H1 (cell line): ENCODE measurements at regions not wholly inside any gene's neighbourhood (a gene's known extent, or its start where the extent isn't known, plus 50 kb on each side); places are given as distances from the start of the nearest gene placed in this dataset.

Experiments used
- CTCF ChIA-PET: fragments of 300-600 bp; sonication (Branson Sonifier 250); formaldehyde crosslinking; loops from one replicate; lab custom pipeline; 2021; ENCODE audit not compliant: partially characterized antibody; lab: Charles Lee
- POLR2A ChIA-PET: fragments of 300-600 bp; sonication (Branson Sonifier 250); formaldehyde crosslinking; loops from one replicate; lab custom pipeline; 2021; ENCODE audit warnings: inconsistent platforms; ENCODE audit not compliant: partially characterized antibody; lab: Charles Lee
- DNase-seq, 2 experiments: peaks; one replicate each; pipeline versions ENCODE4 v3.0.0 to v3.0.0-alpha.2; 2010 to 2022; ENCODE audit warnings: low spot score in 2 of 2, low read depth in 1 of 2, mixed read lengths in 1 of 2
- FAIRE-seq: peaks from 2 replicates; lab custom pipeline; 2011; peaks lifted over from hg19 to GRCh38; lab: Jason Lieb, UNC
- H2AFZ ChIP-seq: 2 replicates; pipeline ENCODE4 v1.8.1; 2012; ENCODE audit warnings: low read length, inconsistent platforms
- H2AK5ac ChIP-seq: 2 replicates; pipeline ENCODE4 v1.6.1; 2013; ENCODE audit warnings: low read depth, low read length
- H2BK120ac ChIP-seq: replicated peaks from 2 replicates; pipeline ENCODE3; 2013; ENCODE audit warnings: low read depth, low read length, inconsistent platforms
- H2BK12ac ChIP-seq: 2 replicates; pipeline ENCODE4 v1.6.1; 2013; ENCODE audit warnings: low read depth, low read length
- H2BK15ac ChIP-seq: 2 replicates; pipeline ENCODE4 v1.6.1; 2013; ENCODE audit warnings: low read length
- H2BK20ac ChIP-seq: 2 replicates; pipeline ENCODE4 v1.6.1; 2013; ENCODE audit warnings: low read length
- H2BK5ac ChIP-seq: 2 replicates; pipeline ENCODE4 v1.6.1; 2013; ENCODE audit warnings: low read depth, low read length
- H3K14ac ChIP-seq: 2 replicates; pipeline ENCODE4 v1.6.1; 2013; ENCODE audit warnings: inconsistent platforms; ENCODE audit not compliant: insufficient read length
- H3K18ac ChIP-seq: 2 replicates; pipeline ENCODE4 v1.6.1; 2013; ENCODE audit warnings: low read length; ENCODE audit errors: extremely low read depth
- H3K23ac ChIP-seq: 2 replicates; pipeline ENCODE4 v1.6.1; 2013; ENCODE audit warnings: inconsistent platforms; ENCODE audit not compliant: insufficient read length
- H3K23me2 ChIP-seq: 2 replicates; pipeline ENCODE4 v1.6.1; 2013; ENCODE audit warnings: low read depth, low read length
- H3K27ac ChIP-seq: 2 replicates; pipeline ENCODE4 v1.6.1; 2011; ENCODE audit warnings: low read depth, low read length, inconsistent platforms
- H3K27me3 ChIP-seq, 4 experiments: replicated peaks in 1 of 4; 1 replicate in 1 of 4; 2 replicates in 3 of 4; pipeline versions ENCODE4 v1.6.1 to v1.8.1; 2011 to 2013; ENCODE audit warnings: low read length in 3 of 4, mild to moderate bottlenecking in 3 of 4, inconsistent platforms in 2 of 4, mixed read lengths in 2 of 4, moderate library complexity in 1 of 4; ENCODE audit not compliant: control insufficient read depth in 3 of 4, insufficient read depth in 3 of 4; ENCODE audit errors: extremely low read depth in 1 of 4
- H3K36me3 ChIP-seq, 4 experiments: 2 replicates each; pipeline versions ENCODE4 v1.6.1 to v1.8.1; 2011 to 2013; ENCODE audit warnings: mild to moderate bottlenecking in 4 of 4, low read length in 3 of 4, moderate library complexity in 2 of 4, control low read depth in 1 of 4, inconsistent platforms in 1 of 4; ENCODE audit not compliant: insufficient read depth in 4 of 4, control insufficient read depth in 2 of 4
- H3K4ac ChIP-seq: replicated peaks from 2 replicates; pipeline ENCODE3; 2013; ENCODE audit warnings: low read length, low read depth, mixed read lengths, inconsistent platforms; ENCODE audit not compliant: insufficient read length
- H3K4me1 ChIP-seq, 4 experiments: replicated peaks in 1 of 4; 1 replicate in 1 of 4; 2 replicates in 3 of 4; pipeline versions ENCODE4 v1.6.1 to v1.8.1; 2011 to 2013; ENCODE audit warnings: low read length in 3 of 4, inconsistent platforms in 2 of 4, mixed read lengths in 1 of 4; ENCODE audit not compliant: insufficient read depth in 4 of 4, control insufficient read depth in 3 of 4
- H3K4me2 ChIP-seq, 2 experiments: 2 replicates each; pipeline versions ENCODE4 v1.6.1 to v1.8.1; 2011 to 2013; ENCODE audit warnings: low read depth in 2 of 2, low read length in 2 of 2, control low read depth in 1 of 2, inconsistent platforms in 1 of 2, mild to moderate bottlenecking in 1 of 2; ENCODE audit not compliant: insufficient read depth in 1 of 2
- H3K4me3 ChIP-seq, 4 experiments: fragments of 200-600, 300-600 bp in 1 of 4; sonication (generic), shearing (Covaris generic), sonication (Bioruptor Twin) in 1 of 4; 2 replicates each; pipeline versions ENCODE4 v1.5.1 to v1.8.1; 2011 to 2016; ENCODE audit warnings: low read length in 4 of 4, low read depth in 3 of 4, control low read depth in 2 of 4, inconsistent platforms in 2 of 4, mild to moderate bottlenecking in 2 of 4, mixed read lengths in 1 of 4, moderate library complexity in 1 of 4; ENCODE audit not compliant: insufficient read depth in 2 of 4; ENCODE audit errors: extremely low read depth in 1 of 4
- H3K56ac ChIP-seq: replicated peaks from 2 replicates; pipeline ENCODE3; 2013; ENCODE audit warnings: low read depth, mild to moderate bottlenecking, mixed read lengths, low read length, inconsistent platforms; ENCODE audit not compliant: insufficient read length
- H3K79me1 ChIP-seq: 2 replicates; pipeline ENCODE4 v1.6.1; 2013; ENCODE audit warnings: low read depth, low read length, control low read depth
- H3K79me2 ChIP-seq, 2 experiments: 2 replicates each; pipeline versions ENCODE4 v1.6.1 to v1.8.1; 2012 to 2013; ENCODE audit warnings: low read length in 2 of 2, mild to moderate bottlenecking in 2 of 2, inconsistent platforms in 1 of 2; ENCODE audit not compliant: insufficient read depth in 2 of 2, control insufficient read depth in 1 of 2
- H3K9ac ChIP-seq, 4 experiments: replicated peaks in 1 of 4; 1 replicate in 1 of 4; 2 replicates in 3 of 4; pipeline versions ENCODE4 v1.6.1 to v1.8.1; 2011 to 2013; ENCODE audit warnings: low read depth in 3 of 4, low read length in 3 of 4, control low read depth in 2 of 4, mild to moderate bottlenecking in 2 of 4, moderate library complexity in 2 of 4, inconsistent platforms in 1 of 4; ENCODE audit errors: extremely low read depth in 1 of 4
- H3K9me3 ChIP-seq, 2 experiments: 2 replicates each; pipeline versions ENCODE4 v1.6.1 to v1.8.1; 2012 to 2013; ENCODE audit warnings: mild to moderate bottlenecking in 2 of 2, moderate library complexity in 2 of 2, control low read depth in 1 of 2, inconsistent platforms in 1 of 2, low read depth in 1 of 2, low read length in 1 of 2, mixed read lengths in 1 of 2; ENCODE audit not compliant: insufficient read depth in 2 of 2
- H4K20me1 ChIP-seq, 2 experiments: replicated peaks in 1 of 2; 2 replicates each; pipeline versions ENCODE3 to v1.8.1; 2011 to 2013; ENCODE audit warnings: inconsistent platforms in 2 of 2, low read length in 2 of 2, mild to moderate bottlenecking in 1 of 2; ENCODE audit not compliant: insufficient read depth in 2 of 2, control insufficient read depth in 1 of 2
- H4K5ac ChIP-seq: 2 replicates; pipeline ENCODE4 v1.6.1; 2013; ENCODE audit warnings: low read length, low read depth, mixed read lengths, inconsistent platforms; ENCODE audit not compliant: insufficient read length
- H4K8ac ChIP-seq: 2 replicates; pipeline ENCODE4 v1.8.0; 2013; ENCODE audit warnings: mild to moderate bottlenecking, moderate library complexity, low read length, inconsistent platforms; ENCODE audit not compliant: insufficient read depth; ENCODE audit errors: extremely low read depth
- H4K91ac ChIP-seq: replicated peaks from 2 replicates; pipeline ENCODE3; 2013; ENCODE audit warnings: low read length, mixed read lengths, inconsistent platforms; ENCODE audit not compliant: insufficient read length
- CEBPB ChIP-seq: IDR thresholded peaks from 2 replicates; pipeline ENCODE4 v1.6.1; 2012; ENCODE audit warnings: low read depth, low read length
- CHD1 ChIP-seq: IDR thresholded peaks from 2 replicates; pipeline ENCODE4 v1.6.1; 2012; ENCODE audit warnings: low read depth, low read length, improper control_type of control experiment
- CREB1 ChIP-seq: IDR thresholded peaks from 2 replicates; pipeline ENCODE4 v1.6.1; 2012; ENCODE audit warnings: inconsistent platforms
- CTBP2 ChIP-seq: IDR thresholded peaks from 2 replicates; pipeline ENCODE4 v1.7.0; 2011; ENCODE audit warnings: borderline replicate concordance, mild to moderate bottlenecking, moderate library complexity, mixed read lengths, low read length; ENCODE audit not compliant: insufficient read depth, insufficient read length
- CTCF ChIP-seq, 3 experiments: IDR thresholded peaks; 1 replicate in 2 of 3; 2 replicates in 1 of 3; pipeline versions ENCODE4 v1.5.1 to v1.6.1; 2011; ENCODE audit warnings: low read length in 3 of 3, mild to moderate bottlenecking in 3 of 3, inconsistent platforms in 2 of 3, low read depth in 1 of 3, moderate library complexity in 1 of 3; ENCODE audit not compliant: insufficient read depth in 1 of 3; ENCODE audit errors: control extremely low read depth in 1 of 3
- RAD21 ChIP-seq, 2 experiments: IDR thresholded peaks in 1 of 2; conservative IDR thresholded peaks in 1 of 2; 2 replicates each; pipeline ENCODE4 v1.6.1; 2011; ENCODE audit warnings: low read depth in 2 of 2, low read length in 2 of 2, improper control_type of control experiment in 1 of 2, inconsistent platforms in 1 of 2, mild to moderate bottlenecking in 1 of 2, moderate library complexity in 1 of 2
- RNF2 ChIP-seq: fragments of 200-900, 300-1000 bp; sonication (generic); IDR thresholded peaks from 2 replicates; pipeline ENCODE4 v1.7.1; 2016; ENCODE audit warnings: borderline replicate concordance, low read depth, mild to moderate bottlenecking, antibody characterized with exemption, low read length; ENCODE audit not compliant: poor library complexity, severe bottlenecking; ENCODE audit errors: missing control alignments
- TEAD4 ChIP-seq: IDR thresholded peaks from 2 replicates; pipeline ENCODE4 v1.6.1; 2012; ENCODE audit warnings: low read depth, low read length, inconsistent platforms, mixed read lengths
- WGBS, 2 experiments: shearing (Covaris generic) in 1 of 2; methylation state at CpG; one replicate each; pipeline versions ENCODE4 v1.1.6 to v1.1.7; 2013 to 2015; ENCODE audit warnings: low lambda C conversion rate in 2 of 2, mixed read lengths in 2 of 2, inconsistent platforms in 1 of 2, low coverage in 1 of 2, missing lambda C conversion rate in 1 of 2; ENCODE audit not compliant: insufficient replicate concordance in 2 of 2, insufficient coverage in 1 of 2, insufficient read length in 1 of 2; ENCODE audit errors: extremely low coverage in 1 of 2, missing lambda C conversion rate in 1 of 2; 5-methylcytosine and 5-hydroxymethylcytosine counted together

- Histone ChIP-seq H3K79me1 (no peaks in the 10 kb centered on the region), H4K5ac (peak overlapping the region; percentile 45), H3K27ac (no peak overlapping the region), H3K9ac (no peak overlapping the region), H2BK15ac (no peak overlapping the region), H2BK5ac (peak overlapping the region; percentile 55; the same call in 1 of the 2 replicates), H3K27me3 (no peaks in the 10 kb centered on the region), H2BK12ac (no peak overlapping the region), H3K9me3 (no peaks in the 10 kb centered on the region), H2AFZ (peak overlapping the region; percentile 97), H3K4ac (no peak overlapping the region), H3K56ac (no peak overlapping the region), H3K14ac (no peak overlapping the region), H3K79me2 (no peaks in the 10 kb centered on the region), H2AK5ac (no peak overlapping the region), H3K23ac (no peak overlapping the region), H3K18ac (peak overlapping the region; percentile 71; the same call in 1 of the 2 replicates), H4K8ac (no peak overlapping the region), H2BK120ac (no peak overlapping the region), H3K36me3 (no peaks in the 10 kb centered on the region), H3K4me1 (peaks cover 0 to 3% (median 1%) of the 10 kb centered on the region in 4 experiments; a peak in 2 of 7 replicates), H3K4me3 (peak overlapping the region in 1 of 4 experiments; percentile 11; a peak in 1 of 8 replicates), H4K20me1 (no peaks in the 10 kb centered on the region), H3K23me2 (no peaks in the 10 kb centered on the region), H2BK20ac (peak overlapping the region; percentile 3; the same call in 1 of the 2 replicates), H3K4me2 (no peak overlapping the region; a peak in 1 of 4 replicates), H4K91ac (no peak overlapping the region)
- WGBS, 2 experiments, result 56% methylated on average over 13 of the region's 13 CpGs; no CpG with 5 or more reads in 1 of the 2 experiments
- ChIA-PET POLR2A (interaction anchor here (0.6 kb wide), 1 partner anchor 47 kb away, joined by 3 read pairs; no protein-coding TSS in a partner anchor), CTCF (interaction anchor here (0.5 to 1.6 kb wide), 6 partner anchors 17 to 613 kb away, joined by 3 to 5 read pairs (median 3); no protein-coding TSS in a partner anchor)
- FAIRE-seq (peak; percentile 28), DNase-seq (peak in 1 of 2 experiments; percentile 58)
- TF ChIP-seq RAD21 (IDR thresholded peaks at IDR 0.05 in 1 of 2, conservative IDR thresholded peaks at IDR 0.05 in 1 of 2; ENCODE audit: low read depth in 2 of 2, low read length in 2 of 2), result peak; percentile 85 to 89
- TF ChIP-seq CTCF (IDR thresholded peaks at IDR 0.05; ENCODE audit: control extremely low read depth in 1 of 3, insufficient read depth in 1 of 3, low read depth in 1 of 3, low read length in 3 of 3), result peak; percentile 71 to 81 (median 79)
- no peak for TF ChIP-seq CTBP2
- no peak for TF ChIP-seq CEBPB
- no peak for TF ChIP-seq RNF2
- no peak for TF ChIP-seq CREB1
- no peak for TF ChIP-seq CHD1
- peak; percentile 23; the same call in 1 of the 2 replicates for TF ChIP-seq TEAD4
These were observed 259.1 kb downstream of the HDGFL1 start for GRCh38 chr6:22828179-22829062.
